NCI-H2107 treated with DMSO at 0.1 percent for 48 hours (cell line): ENCODE measurements at regions not wholly inside any gene's neighbourhood (a gene's known extent, or its start where the extent isn't known, plus 50 kb on each side); places are given as distances from the start of the nearest gene placed in this dataset.
"Not testable (repeated sequence)": the region's sequence is repeated elsewhere in the genome, so short reads cannot be mapped to it uniquely, and the experiment has no call there.

Experiments
- DNase-seq: peaks from one replicate; lab custom pipeline; 2025; ENCODE audit not compliant: unreplicated experiment; lab: John Stamatoyannopoulos, UW

DNA sequence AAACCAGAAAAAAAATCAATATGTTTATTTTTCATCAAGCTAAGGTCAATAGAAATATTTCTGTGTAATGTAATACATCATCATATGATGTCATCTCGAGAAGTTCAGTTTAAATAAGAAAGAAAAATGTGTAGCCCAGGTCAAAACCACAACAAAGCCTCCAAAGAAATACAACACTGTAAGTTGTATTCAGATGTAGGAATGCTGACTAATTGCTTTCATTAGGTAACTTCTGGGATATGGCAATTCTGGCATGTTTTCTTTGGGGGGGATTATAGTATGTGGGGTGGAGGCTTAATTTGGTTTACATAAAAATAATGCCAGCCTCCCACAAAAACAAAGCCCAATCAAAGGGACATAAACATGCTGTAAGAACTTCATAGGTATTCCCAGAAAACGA is 881.8 kb upstream of the CITED2 start:
- DNase-seq = no peak

DNA sequence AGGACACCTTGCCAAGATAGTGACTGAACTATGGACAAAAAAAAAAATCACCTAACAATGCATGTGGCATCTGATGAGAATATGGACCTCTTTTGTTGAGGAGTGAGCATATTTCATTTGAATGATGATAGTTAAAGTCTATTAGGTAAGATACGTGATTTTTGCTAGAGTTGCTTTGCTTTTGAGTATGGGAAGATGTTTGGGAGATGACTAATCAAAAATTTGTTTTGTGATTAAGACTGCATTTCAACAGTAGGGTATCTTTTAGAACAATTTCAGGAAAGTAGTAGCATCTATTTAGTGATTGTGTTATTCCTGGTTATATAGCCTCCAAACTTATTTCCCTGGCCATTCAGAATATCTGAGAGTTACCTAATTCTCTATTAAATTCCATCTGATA is 878.6 kb upstream of the CITED2 start:
- DNase-seq = no peak

DNA sequence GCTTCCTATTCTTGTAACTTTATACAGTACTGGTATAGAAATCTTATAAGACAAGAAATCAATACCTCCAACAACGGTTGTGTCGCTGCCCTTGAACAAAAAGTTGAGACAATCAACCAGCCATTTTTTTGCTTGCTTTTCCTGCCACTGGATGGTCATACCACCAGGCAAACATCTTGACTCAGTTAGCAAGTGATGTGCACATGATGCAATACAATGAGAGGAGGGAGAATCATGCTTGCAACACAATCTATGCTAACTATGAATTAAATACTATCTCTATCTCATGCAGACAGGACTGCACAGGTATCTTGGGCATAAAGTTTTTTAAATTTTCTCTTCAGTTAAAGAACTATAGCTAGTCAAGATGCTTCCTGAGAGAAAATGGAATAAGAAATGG is 877.7 kb upstream of the CITED2 start:
- DNase-seq = no peak

DNA sequence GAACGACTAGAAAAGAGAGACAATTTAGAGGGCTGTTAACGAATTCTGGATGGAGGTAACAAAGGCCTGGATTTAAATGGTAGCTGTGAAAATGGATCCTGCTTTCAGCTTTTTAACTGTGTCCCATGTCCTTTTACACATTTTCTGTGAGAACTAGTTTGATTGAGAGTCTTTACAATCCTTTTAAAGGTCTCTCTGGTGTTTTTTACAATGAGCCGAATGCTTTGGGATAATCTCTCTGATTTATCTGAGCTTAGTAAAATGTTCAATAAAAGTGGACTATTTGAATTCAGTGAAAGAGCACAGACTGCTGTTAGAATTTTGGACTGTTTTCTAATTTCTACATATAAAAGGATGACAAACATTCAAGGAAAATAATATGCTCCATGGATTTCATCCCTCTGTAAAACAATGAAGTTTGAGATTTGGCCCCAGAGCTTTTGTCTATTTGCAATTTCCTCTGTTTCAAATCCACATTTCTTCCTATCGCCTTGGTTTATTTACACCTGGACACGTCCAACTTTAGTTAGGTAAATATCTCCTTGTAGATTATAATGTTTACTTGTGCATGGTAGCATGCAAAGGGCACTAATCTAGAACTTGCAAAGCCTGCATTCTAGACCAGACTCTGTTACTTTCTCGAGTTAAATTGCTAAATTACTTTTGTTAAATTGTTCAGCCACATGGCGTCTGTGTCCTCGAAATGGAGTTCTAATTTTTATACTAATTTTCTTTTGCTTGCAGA is 871.0 kb upstream of the CITED2 start:
- DNase-seq = no peak

DNA sequence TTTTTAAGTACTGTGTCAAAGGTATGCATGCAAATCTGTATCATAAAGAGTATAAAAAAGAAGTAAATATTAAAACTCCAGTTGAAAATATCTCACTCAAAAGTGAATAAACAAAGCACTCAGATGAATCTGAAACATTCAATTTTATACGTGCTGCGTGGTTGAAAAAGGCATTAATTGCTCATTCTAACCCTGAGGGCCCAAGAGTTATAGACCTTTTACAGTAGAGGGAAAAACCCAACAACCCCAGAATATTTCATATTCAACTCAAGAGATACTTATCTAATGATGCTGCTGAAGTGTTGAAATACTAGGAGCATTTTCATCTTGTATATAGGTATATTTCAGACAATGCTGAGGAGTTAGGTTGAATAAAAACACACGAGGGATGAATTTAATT is 862.8 kb upstream of the CITED2 start:
- DNase-seq = no peak

DNA sequence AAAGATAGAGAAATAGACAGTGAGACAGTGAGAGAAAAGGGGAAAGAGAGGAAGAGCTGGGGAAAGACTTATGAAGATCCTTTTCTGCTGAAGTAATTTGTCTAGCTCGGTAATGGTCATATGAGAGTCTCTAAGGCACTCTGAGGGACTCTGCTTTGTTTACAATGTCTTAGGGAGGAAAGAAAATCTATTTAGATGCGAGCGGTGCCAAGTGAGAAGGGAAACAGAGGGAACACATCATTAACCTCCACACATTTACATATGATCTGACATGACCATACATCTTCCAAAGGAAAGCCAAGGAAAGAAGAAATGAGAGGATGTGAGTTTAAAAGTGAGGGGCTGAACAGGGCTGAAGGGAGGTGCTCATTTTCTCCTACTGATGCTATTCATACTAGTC is 862.3 kb upstream of the CITED2 start:
- DNase-seq = no peak

DNA sequence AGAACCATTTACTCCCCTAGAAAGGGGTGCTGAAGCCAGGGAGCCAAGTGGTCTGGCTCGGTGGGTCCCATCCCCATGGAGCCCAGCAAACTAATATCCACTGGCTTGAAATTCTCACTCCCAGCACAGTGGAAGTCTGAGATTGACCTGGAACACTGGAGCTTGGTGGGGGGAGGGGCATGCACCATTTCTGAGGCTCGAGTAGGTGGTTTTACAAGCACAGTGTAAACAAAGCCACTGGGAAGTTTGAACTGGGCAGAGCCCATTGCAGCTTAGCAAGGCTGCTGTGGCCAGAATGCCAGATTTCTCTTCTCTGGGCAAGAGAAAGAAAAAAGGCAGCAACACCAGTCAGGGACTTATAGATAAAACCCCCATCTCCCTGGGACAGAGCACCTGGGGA is 855.8 kb upstream of the CITED2 start:
- no peak for DNase-seq

DNA sequence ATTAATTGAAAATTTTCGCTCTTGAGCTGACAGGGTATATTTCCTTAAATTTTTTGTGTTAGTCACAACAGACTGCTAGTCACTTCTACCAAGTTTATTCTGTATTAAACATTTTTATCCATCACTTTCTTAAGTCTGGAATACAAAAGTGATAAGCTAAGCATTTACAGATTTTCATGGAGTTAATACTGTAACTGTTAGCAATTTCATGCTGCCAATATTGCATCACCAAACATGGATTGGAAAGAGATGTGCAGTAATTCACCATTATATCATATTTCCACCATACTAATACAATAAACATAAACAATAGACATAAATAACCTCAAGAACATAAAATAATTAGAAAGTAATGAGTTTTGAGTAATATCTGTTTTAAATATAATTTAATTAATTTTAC is 854.0 kb upstream of the CITED2 start:
- no peak for DNase-seq

DNA sequence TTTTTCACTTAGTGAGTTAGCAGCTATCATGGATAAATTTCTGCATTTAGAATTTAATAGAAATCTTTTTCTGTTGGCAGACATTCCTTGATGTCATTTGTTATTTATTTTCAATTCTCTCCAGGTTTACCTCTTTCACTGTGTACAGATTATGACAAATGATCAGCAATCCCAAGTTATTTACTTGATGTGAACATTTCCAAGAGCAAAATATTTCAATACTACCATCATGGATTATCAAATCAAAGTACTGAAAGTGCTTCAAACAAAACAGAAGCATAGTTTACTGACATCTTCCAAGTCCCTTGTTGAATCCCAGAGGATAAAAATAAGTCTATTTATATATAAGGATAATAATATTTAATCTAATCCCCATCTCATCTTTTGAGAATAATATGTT is 852.2 kb upstream of the CITED2 start:
- DNase-seq = no peak

DNA sequence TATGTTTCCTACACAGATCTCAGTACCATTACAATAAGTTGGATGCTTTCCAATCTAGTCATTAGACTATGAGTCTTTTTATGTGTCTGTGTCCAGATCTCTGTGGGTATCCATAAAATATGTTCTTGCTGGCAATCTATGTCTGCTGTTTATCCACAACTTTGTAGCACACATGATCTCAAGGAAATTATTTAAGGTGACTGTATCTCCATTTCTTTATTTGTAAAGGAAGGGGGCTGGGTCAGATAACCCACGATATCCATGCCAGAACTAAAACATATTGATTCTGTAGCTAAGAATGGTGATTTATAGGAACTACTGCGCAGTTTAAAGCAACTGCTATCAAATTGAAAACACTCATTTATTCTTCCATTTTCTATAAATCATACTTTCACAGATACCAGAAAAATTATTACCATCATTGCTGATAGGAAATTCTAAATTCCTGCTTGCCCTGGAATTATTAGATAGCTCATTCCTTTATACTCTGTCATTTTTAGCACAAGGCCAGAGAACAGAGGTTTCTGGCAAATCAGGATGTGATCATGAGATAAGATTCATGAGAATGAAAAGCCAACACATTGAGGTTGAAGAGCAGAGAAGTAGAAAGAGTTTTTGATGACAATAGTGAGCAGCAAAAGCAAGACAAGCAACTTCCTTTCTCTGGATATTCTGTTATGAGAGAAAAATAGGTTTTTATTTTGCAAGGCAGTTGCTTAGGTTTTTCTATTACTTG is 851.4 kb upstream of the CITED2 start:
- DNase-seq = no peak

DNA sequence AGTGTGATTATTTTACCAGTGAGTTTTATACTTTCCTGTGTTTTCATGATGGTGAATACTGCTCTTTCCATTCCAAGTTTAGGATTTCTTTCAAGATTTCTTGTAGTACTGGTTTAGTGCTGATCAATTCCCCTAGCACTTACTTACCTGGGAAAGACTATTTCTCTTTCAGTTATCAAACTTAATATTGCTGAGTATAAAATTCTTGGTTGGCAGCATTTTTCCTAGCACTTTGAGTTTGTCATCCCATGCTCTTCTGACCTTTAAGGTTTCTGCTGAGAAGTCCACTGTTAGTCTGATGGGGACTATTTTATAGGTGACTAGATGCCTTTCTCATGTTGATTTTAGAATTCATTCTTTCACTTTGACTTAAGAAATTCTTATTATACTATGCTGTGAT is 842.8 kb upstream of the CITED2 start:
- no peak for DNase-seq

DNA sequence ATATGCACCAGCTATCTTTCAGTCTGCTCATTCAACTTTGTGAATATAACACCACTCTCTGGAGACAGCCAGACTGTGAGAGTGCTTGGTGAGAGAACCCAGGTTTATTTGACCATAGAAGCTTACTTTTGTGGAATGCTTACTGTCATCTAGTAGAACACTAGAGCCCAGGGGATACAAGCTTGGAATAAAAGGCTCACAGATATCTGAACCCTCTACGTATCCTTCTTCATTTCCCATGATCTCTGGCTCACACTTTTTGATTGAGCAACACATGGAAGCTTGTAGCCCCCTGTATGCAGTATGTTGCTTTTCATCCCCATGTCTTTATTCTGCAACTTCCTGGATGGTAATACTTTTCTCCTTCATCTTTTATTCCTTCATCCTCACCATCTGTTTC is 835.3 kb upstream of the CITED2 start:
- DNase-seq = no peak

DNA sequence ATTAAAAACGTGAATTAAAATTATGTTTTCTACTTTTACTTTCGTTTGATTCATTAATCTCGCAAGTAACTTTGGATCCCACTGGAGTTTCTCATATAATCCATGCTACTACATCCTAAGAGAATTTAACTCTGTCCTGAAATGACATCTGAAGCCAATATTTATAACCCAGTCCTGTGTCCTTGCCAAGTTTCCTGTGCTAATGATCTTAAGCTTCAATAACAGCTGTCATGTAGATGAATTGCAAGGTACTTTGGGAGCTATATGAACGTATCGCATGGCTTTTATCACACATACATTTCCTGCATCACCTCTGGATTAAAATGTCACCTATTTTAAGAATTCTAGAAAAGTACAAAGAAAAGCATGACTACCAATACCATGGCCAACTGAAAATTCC is 833.8 kb upstream of the CITED2 start:
- no peak for DNase-seq

DNA sequence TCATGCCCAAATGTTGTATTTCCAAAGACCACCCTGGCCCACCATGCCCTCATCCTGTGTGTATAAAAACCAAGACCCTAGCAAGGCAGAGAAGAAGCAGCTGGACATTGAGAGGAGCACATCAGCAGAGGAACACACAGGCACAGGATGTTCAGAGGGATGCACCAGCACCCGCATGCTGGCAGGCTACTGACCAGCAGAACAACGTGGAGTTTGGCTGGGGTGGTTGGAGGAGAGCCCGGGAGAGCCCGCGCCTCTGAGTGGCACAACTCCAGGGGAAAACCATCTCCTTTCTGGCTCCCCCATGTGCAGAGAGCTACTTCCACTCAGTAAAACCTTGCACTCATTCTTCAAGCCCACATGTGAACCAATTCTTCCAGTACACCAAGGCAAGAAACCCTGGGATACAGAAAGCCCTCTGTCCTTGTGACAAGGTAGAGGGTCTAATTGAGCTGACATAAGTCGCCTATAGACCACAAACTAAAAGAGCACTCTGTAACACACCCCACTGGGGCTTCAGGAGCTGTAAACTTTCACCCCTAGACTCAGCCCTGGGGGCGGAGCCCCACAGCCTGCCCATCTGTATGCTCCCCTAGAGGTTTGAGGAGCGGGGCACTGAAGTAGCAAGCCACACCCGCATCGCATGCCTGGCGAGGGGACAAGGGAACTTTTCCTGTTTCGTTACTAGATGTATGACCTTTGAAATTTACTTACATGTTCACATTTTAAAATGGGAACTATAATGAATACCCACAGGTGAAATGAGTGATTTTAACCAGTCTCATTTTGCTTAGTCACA is 831.5 kb upstream of the CITED2 start:
- DNase-seq = no peak

DNA sequence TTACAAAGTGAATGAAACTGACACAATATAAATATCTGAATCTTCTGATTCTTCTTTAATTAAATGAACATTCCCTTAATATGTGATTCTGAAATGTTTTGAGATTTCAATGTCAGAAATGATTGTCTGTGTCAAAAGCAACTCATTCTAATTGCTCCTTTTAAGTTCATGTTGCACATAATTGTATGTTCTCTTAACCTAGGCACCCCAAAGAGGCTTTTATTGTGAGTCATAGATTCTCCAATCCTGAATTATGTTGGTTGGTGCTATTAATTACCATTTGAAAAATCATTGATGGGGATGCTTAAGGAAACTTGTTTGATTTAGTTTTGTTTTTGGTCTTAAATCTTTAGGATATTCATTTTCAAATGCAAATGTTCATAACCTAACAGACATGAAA is 829.7 kb upstream of the CITED2 start:
- DNase-seq = no peak

DNA sequence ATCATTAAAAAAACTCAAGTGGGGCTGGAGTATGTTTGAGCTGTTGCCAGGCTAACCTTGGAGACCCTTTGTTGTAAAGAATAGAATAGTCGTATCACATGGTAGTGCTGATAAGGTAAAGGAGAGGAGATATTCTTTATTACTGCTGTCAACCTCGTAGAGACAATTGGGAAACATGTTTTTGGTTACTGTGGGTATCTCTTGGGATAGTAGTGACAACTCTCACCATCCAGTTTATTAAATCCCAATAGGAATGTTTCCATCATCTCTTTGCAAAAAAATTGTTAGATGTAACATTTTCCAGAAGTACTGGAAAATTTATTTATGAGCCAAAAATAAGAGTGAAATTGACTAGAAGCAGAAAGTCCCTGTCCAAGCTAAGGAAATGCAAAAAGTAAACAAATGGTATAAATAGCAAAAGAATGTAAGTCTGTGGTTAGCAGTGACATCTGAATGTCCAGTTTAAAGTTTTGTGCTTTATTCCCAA is 829.3 kb upstream of the CITED2 start:
- no peak for DNase-seq

DNA sequence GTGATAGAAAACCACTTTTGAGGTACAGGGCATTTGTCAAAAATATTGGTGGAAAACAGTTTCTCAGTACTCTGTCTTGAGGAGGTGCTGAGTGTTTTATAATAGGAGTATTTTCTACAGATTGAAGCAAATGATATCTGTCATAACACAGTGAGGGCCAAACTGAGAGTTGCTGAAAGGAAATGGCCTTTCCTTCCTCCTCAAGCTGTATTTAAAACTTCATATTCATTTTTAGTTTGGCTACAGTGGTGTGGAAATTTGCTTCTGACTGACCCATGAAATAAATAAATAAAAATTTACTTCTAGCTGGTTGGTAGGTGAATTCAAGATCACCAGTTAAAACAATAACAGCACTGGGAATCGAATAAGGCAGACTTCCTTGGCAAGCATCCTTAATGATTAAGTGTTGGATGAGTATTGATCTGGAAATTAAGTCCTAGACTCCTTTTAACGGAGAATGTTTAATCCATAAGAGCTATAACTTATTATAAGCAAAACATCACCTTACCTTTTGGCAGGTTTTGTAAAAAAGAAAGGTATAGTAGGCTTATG is 828.6 kb upstream of the CITED2 start:
- no peak for DNase-seq

DNA sequence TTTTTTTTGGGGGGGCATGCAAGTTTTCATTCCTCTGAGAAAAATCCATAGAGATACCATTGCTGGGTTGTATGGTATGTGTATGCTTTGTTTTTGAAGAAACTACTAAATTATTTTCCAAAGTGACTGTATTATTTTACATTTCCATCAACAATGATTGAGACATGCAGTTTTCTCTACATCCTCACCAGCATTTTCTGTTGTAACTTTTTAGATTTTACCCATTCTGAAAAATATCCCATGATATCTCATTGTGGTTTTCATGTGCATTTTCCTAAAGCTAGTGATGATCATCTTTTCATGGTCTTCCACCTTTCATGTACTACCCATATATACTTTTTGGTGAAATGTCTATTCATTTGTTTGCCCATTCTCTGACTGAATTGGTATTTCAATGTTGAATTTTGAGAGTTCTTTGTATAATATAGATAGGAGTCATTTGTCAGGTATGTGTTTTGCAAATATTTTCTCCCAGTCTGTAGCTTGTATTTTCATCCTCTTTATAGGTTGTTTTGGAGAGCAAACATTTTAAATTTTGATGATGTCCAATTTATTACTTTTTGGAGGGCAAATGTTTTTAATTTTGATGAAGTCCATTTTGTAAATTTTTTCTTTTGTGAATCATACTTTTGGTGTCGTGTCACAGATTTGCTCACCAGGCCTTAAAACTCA is 827.5 kb upstream of the CITED2 start:
- no peak for DNase-seq

DNA sequence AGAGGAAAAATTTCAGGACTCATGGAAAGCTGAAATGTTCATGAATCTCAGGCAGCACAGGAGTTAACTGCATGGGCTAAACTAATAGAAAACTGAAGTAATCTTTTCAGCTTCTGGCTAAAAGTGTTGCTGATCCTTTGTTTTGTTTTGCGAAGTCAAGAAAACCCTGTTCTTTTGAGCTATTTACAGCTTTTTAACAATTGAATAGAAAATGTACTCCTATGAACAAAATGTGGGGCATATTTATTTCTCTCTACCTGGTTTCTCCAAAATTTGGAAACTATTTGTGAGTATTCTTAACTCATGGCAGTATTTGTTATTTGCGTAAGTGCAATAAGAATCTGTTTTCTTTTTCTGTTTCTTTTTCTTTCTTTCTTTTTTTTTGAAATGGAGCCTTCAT is 818.8 kb upstream of the CITED2 start:
- DNase-seq = no peak

DNA sequence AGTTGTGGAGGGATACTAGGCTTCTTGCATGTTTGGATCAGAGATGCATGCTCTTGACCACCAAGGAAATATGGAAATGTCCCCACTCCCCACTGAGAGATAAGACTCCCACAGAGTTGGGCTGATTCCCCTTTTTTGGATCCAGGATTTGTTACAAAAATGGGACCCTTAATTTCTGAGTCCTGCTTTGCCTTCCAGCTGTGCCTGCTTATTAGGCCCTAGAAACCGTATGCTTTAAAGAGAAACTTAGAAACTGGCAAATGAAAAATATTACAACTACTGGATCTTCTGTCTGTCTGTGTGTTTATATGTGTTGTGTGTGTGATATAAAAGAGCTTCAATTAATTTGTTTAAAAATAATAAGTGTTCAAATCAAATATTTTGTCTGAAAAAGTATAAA is 817.6 kb upstream of the CITED2 start:
- no peak for DNase-seq

DNA sequence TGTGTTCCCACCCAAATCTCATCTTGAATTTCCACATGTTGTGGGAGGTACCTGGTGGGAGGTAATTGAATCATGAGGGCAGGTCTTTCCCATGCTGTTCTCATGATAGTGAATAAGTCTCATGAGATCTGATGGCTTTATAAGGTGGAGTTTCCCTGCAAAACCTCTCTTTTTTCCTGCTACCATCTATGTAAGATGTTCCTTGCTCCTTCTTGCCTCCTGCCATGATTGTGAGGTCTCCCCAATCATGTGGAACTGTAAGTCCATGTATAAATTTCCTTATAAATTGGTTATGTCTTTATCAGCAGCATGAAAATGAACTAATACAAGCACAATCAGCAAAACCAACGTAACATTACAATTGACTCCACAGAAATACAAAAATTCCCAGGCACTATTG is 814.8 kb upstream of the CITED2 start:
- not testable (repeated sequence) for DNase-seq
